Erythroblast (primary cell): ENCODE measurements at regions not wholly inside any gene's neighbourhood (a gene's known extent, or its start where the extent isn't known, plus 50 kb on each side); places are given as distances from the start of the nearest gene placed in this dataset.

Experiments used
- DNase-seq, 2 experiments: peaks; one replicate each; lab custom pipeline; 2025; lab: John Stamatoyannopoulos, UW
- GATA1 ChIP-seq: IDR thresholded peaks from 2 replicates; pipeline ENCODE4 v1.6.1; 2011; ENCODE audit warnings: low read depth, mild to moderate bottlenecking, control low read depth, low read length, moderate library complexity
- POLR2A ChIP-seq: IDR thresholded peaks from 2 replicates; pipeline ENCODE4 v1.6.1; 2011; ENCODE audit warnings: mild to moderate bottlenecking, low read length

GRCh38 chr10:71043858-71044257 is 155.5 kb upstream of the PCBD1 start:
- TF ChIP-seq POLR2A (no peak), GATA1 (no peak)
- no peak for DNase-seq

- TF ChIP-seq GATA1 (no peak), POLR2A (no peak)
- no peak for DNase-seq
These were observed 156.4 kb upstream of the PCBD1 start for GRCh38 chr10:71044720-71045119.

- no peak for TF ChIP-seq POLR2A
- TF ChIP-seq GATA1 = no peak
- DNase-seq = no peak
These were observed 156.9 kb upstream of the PCBD1 start for GRCh38 chr10:71045204-71045809.

GRCh38 chr10:71045936-71046335 is 157.6 kb upstream of the PCBD1 start:
- no peak for DNase-seq
- TF ChIP-seq GATA1 (no peak), POLR2A (no peak)

- TF ChIP-seq GATA1 (no peak), POLR2A (no peak)
- no peak for DNase-seq
These were observed 158.4 kb upstream of the PCBD1 start for GRCh38 chr10:71046747-71047146.

- DNase-seq = no peak
- TF ChIP-seq GATA1 (no peak), POLR2A (no peak)
These were observed 160.7 kb upstream of the PCBD1 start for GRCh38 chr10:71048971-71049615.

GRCh38 chr10:71049994-71050393 is 161.6 kb upstream of the PCBD1 start:
- TF ChIP-seq GATA1 (no peak), POLR2A (no peak)
- DNase-seq = no peak

GRCh38 chr10:71052076-71052660 is 160.2 kb upstream of the UNC5B start:
- TF ChIP-seq POLR2A (no peak), GATA1 (no peak)
- no peak for DNase-seq

- DNase-seq = no peak
- TF ChIP-seq GATA1 = no peak
These were observed 159.7 kb upstream of the UNC5B start for GRCh38 chr10:71052708-71053107.

GRCh38 chr10:71053169-71053895 is 159.0 kb upstream of the UNC5B start:
- TF ChIP-seq POLR2A = no peak
- TF ChIP-seq GATA1 = no peak
- DNase-seq = peak; percentile 3 to 27

GRCh38 chr10:71058308-71058707 is 154.1 kb upstream of the UNC5B start:
- TF ChIP-seq GATA1 (no peak), POLR2A (no peak)
- no peak for DNase-seq

- TF ChIP-seq GATA1 (no peak), POLR2A (no peak)
- DNase-seq = no peak
These were observed 153.1 kb upstream of the UNC5B start for GRCh38 chr10:71059054-71059818.

- no peak for TF ChIP-seq GATA1
- TF ChIP-seq POLR2A = no peak
These were observed 152.4 kb upstream of the UNC5B start for GRCh38 chr10:71059943-71060342.

More at GRCh38 chr10:71059943-71060342, 152.4 kb upstream of the UNC5B start:
- DNase-seq = no peak
